Small intestine (tissue), 7 donors: ENCODE measurements at regions not wholly inside any gene's neighbourhood (a gene's known extent, or its start where the extent isn't known, plus 50 kb on each side); places are given as distances from the start of the nearest gene placed in this dataset.
A peak's percentile ranks its signal among the peaks of the same experiment; 100 is the strongest.

Experiments
- DNase-seq, 2 donors: peaks; one replicate each; pipeline versions ENCODE4 v3.0.0 to v3.0.0-alpha.2; 2013
- FAIRE-seq: peaks from 2 replicates; lab custom pipeline; 2012; peaks lifted over from hg19 to GRCh38; lab: Jason Lieb, UNC
- H3K27ac ChIP-seq, 3 donors: one replicate each; pipeline ENCODE4 v1.5.1; 2013; ENCODE audit warnings: low read length in 2 of 3, mild to moderate bottlenecking in 2 of 3, control low read depth in 1 of 3, inconsistent platforms in 1 of 3, low read depth in 1 of 3, moderate library complexity in 1 of 3
- H3K27me3 ChIP-seq, 3 donors: one replicate each; pipeline ENCODE4 v1.6.1; 2013; ENCODE audit warnings: low read length in 3 of 3, inconsistent platforms in 1 of 3; ENCODE audit not compliant: control insufficient read depth in 3 of 3, insufficient read depth in 3 of 3
- H3K36me3 ChIP-seq, 3 donors: one replicate each; pipeline ENCODE4 v1.6.1; 2013; ENCODE audit warnings: low read length in 3 of 3, inconsistent platforms in 1 of 3, low read depth in 1 of 3, mild to moderate bottlenecking in 1 of 3, moderate library complexity in 1 of 3; ENCODE audit not compliant: control insufficient read depth in 3 of 3, insufficient read depth in 2 of 3
- H3K4me1 ChIP-seq, 3 donors: one replicate each; pipeline ENCODE4 v1.6.1; 2013; ENCODE audit warnings: low read length in 2 of 3, inconsistent platforms in 1 of 3, low read depth in 1 of 3, mild to moderate bottlenecking in 1 of 3, moderate library complexity in 1 of 3; ENCODE audit not compliant: control insufficient read depth in 3 of 3, insufficient read depth in 2 of 3
- H3K4me3 ChIP-seq, 3 donors: one replicate each; pipeline ENCODE4 v1.5.1; 2013; ENCODE audit warnings: low read length in 3 of 3, control low read depth in 1 of 3, inconsistent platforms in 1 of 3, low read depth in 1 of 3, mild to moderate bottlenecking in 1 of 3, moderate library complexity in 1 of 3
- H3K9me3 ChIP-seq, 2 donors: one replicate each; pipeline ENCODE4 v1.6.1; 2013; ENCODE audit warnings: low read depth in 1 of 2, low read length in 1 of 2; ENCODE audit not compliant: control insufficient read depth in 2 of 2, insufficient read depth in 1 of 2
- WGBS, 3 donors: extraction: QIAGEN DNeasy Blood & Tissue Kit; methylation state at CpG; one replicate each; pipeline ENCODE4 v1.1.7; 2013; 5-methylcytosine and 5-hydroxymethylcytosine counted together
- donor health status: healthy with polysubstance abuse.
- donor health status: control.
- donor health status: control.
- donor health status: Bipolar disorder and iron deficiency.
- donor health status: healthy.

DNA sequence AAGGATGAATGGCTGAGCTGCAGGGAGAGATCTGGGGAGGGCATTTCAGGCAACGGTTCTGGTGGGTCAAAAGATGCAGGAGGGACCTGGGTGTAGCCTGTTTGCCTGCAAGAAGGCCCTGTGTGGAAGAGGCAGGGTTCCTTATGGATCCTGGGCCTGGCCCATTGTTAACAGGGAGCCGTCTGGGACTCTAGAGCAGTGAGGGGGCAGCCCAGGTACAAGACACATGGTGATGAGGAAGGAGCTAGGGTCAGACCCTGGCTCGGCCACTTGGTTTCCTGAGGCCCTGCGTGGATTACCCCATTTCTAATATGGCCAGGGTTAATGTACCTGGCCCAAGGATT lies 124.9 kb downstream of the GLI2 start:
- Histone ChIP-seq H3K9me3 (no peaks in the 10 kb centered on the region), H3K36me3 (no peaks in the 10 kb centered on the region), H3K27me3 (peaks cover 0 to 12% (median 0%) of the 10 kb centered on the region in 3 donors), H3K4me3 (no peak overlapping the region), H3K4me1 (no peaks in the 10 kb centered on the region), H3K27ac (no peak overlapping the region)
- no peak for FAIRE-seq
- 63 to 77% (median 72%) methylated on average over 4 of the region's 4 CpGs for WGBS, 3 donors
- no peak for DNase-seq

DNA sequence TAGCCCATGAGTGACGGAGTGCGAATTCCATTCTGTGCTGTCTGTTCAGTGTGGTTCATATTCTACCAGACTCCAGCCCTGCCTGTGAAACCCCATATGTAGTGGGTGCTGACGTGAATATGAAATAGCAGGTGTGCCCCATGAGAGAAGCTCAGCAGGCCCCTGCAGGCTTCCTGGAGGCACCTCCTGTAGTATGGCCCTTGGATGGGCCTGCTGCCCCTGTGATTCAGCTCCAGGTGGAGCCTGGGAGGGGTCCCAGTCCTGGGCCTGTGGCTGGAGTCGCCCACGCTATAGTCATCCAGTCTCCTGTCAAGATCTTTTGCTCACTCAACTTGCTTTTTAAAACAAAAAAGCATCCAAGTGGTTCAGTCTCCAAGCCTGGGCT lies 125.5 kb downstream of the GLI2 start:
- H3K9me3 ChIP-seq = no peaks in the 10 kb centered on the region
- no peak for DNase-seq
- no peaks in the 10 kb centered on the region for H3K4me1 ChIP-seq
- no peak overlapping the region for H3K4me3 ChIP-seq
- no peaks in the 10 kb centered on the region for H3K36me3 ChIP-seq
- FAIRE-seq = no peak
- whole genome bisulfite sequencing, 3 donors = 84 to 90% (median 89%) methylated on average over 5 of the region's 5 CpGs
- H3K27ac ChIP-seq = no peak overlapping the region
- H3K27me3 ChIP-seq = peaks cover 0 to 18% (median 0%) of the 10 kb centered on the region in 3 donors

DNA sequence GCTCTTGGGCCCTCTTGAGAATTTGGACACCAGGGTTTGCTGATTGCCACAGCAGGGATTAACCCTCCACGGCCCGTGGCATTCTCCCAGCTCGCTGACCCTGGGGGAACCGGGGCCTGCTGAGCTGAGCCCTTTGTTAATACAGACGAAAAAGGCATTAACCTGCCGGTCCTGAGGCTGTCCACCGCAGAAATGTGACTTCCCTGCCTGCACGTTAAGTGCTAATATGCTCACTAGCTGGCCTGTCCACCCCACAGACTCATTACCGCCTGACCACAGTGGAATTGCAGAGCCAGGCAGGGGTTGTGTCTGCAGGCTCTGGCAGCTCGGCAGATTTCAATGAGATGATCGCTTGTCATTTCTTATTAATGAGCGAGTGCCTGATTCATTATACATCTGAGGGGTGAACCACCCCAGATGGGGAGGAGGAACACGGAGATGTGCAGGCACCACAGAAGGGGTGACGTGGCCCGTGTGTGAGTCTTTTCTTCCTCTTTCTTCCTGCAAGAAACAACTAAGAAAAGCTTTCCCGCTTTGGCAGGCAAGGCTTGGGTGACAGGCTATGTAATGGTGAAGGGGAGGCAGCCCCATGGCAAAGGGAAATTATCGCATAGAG lies 126.0 kb downstream of the GLI2 start:
- 71 to 85% (median 80%) methylated on average over 17 of the region's 17 CpGs for WGBS, 3 donors
- no peak overlapping the region for H3K27ac ChIP-seq

DNA sequence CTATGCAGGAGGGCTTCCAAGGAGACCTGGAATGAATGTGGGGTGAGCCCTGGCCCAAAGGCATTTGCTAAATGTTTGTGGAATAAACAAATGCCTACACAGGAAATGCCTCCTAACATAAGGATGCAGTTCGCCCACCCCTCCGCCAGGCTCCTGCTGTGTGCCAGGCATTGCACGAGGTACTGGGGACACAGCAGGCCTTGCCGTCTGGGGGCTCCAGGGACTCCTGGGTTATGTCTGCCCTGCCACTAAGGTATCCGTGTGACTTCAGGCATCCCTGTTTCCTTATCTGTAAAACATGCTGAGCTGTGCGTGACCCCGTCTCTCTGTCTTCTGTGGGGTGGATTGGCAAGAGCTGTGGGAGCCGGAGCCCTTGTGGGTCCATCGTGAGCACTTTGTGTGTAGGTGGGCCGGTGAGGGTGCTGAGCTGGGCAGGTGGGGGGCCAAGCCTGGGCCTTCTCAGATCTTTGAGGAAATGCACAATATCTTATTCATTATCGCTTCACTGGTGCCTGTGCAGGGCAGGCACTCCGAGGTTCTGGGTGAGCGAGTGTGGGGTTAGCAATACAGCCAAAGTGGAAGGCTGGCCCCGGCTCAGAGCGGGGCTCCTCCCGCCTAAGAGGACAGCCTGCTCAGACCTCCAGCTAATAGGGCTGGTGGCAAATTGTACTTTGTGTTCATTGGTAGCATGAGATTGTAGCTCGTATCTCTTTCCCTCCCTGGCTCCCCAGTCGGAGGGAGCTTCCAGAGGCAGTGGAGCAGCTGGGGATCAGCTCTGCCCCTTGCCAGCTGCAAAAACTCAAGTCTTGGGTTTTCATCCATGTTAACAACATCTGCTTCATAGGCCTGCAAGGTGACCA lies 126.8 kb downstream of the GLI2 start:
- H3K27ac ChIP-seq = no peak overlapping the region
- no peaks in the 10 kb centered on the region for H3K9me3 ChIP-seq
- no peak for FAIRE-seq
- no peaks in the 10 kb centered on the region for H3K36me3 ChIP-seq
- H3K27me3 ChIP-seq = peaks cover 0 to 30% (median 2%) of the 10 kb centered on the region in 3 donors
- 75 to 81% (median 78%) methylated on average over 18 of the region's 18 CpGs for WGBS, 3 donors
- no peak for DNase-seq
- no peak overlapping the region for H3K4me3 ChIP-seq
- H3K4me1 ChIP-seq = peaks cover 0 to 7% (median 0%) of the 10 kb centered on the region in 3 donors

More for the DNA sequence above, 126.0 kb downstream of the GLI2 start:
- H3K36me3 ChIP-seq = no peaks in the 10 kb centered on the region
- H3K9me3 ChIP-seq = no peaks in the 10 kb centered on the region
- no peak for DNase-seq
- no peak overlapping the region for H3K4me3 ChIP-seq
- FAIRE-seq = no peak
- peaks cover 0 to 22% (median 2%) of the 10 kb centered on the region in 3 donors for H3K27me3 ChIP-seq
- peaks cover 0 to 1% (median 0%) of the 10 kb centered on the region in 3 donors for H3K4me1 ChIP-seq

DNA sequence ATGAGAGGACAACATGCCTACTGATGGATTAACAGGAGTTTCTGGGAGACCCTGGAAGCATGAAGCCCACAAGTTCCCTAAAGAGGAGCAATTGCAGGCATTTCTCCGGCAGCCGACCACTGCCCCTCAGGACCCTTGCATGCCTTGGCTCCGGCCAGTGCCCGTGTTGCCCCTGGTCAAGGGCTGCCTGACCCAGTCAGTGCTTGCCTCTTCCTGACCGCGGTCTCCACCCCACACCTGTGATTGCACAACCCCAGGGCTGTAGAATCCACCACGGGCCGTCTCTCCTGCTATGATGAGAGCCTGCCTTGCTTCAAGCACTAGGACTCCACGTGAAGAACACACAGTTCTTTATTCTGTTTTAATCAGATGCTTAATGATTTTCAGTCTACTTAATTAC lies 127.5 kb downstream of the GLI2 start:
- FAIRE-seq (no peak), DNase-seq (no peak)
- H3K36me3 ChIP-seq = no peaks in the 10 kb centered on the region
- 76 to 86% (median 79%) methylated on average over 9 of the region's 9 CpGs for WGBS, 3 donors
- no peaks in the 10 kb centered on the region for H3K9me3 ChIP-seq
- no peak overlapping the region for H3K27ac ChIP-seq
- H3K4me3 ChIP-seq = no peak overlapping the region
- H3K27me3 ChIP-seq = peaks cover 0 to 37% (median 2%) of the 10 kb centered on the region in 3 donors
- peaks cover 0 to 7% (median 0%) of the 10 kb centered on the region in 3 donors for H3K4me1 ChIP-seq

DNA sequence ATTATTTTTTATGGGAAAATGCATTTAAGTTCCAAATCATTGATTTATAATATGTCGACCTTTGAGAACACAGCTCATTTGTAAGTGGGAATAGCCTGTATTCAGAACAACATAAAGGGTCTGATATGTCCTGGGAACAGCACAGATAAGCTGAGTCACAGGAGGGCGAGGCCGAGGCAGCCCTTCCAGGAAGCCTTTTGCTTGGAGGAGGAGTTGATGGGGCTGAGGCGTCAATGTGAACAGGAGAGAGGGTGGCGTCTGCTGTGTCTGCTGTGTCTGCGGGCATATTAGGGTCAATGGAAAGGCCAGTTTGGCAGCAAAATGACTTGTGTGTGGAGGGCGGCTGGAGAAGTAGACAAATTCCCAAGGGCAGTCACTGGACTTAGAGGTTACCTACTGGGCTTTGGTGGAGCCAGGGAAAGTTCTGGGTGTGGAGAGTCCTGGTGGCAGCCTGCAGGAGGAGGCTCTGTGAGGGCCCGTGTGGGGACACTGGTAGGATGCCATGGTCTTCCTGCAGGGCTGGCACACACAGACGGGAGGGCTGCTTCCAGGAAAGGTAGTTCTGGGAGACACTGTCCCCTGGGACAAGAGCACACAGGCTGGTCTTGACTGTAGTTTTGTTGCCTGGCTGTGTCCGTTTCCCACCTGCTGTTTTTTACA lies 128.1 kb downstream of the GLI2 start:
- WGBS, 3 donors = 26 to 63% (median 40%) methylated on average over 10 of the region's 10 CpGs
- Histone ChIP-seq H3K4me1 (peaks cover 0 to 7% (median 0%) of the 10 kb centered on the region in 3 donors), H3K9me3 (no peaks in the 10 kb centered on the region), H3K4me3 (no peak overlapping the region), H3K27ac (no peak overlapping the region), H3K27me3 (peaks cover 0 to 42% (median 5%) of the 10 kb centered on the region in 3 donors), H3K36me3 (no peaks in the 10 kb centered on the region)
- no peak for FAIRE-seq
- DNase-seq = peak in 1 of 2 donors; percentile 24

DNA sequence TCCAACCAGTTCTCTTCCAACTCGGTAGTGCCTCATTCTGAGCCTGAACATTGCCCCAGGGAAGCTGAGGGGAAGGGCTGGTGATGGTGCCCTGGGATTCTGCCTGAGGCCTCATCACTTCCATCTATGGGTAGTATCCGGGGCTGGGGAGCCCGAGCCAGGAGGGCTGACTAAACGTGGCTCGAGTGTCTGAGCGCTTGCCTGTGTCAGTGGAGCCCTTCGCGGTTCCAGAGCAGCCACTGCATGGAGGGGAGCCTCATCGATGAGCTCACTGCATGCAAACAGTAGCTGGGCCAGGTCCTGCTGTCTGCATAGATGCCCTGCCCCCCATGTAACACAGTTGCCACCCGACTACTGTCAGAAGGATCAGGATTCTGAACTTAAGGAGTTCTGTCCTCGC lies 129.3 kb downstream of the GLI2 start:
- Histone ChIP-seq H3K9me3 (no peaks in the 10 kb centered on the region), H3K27ac (no peak overlapping the region), H3K4me3 (no peak overlapping the region), H3K27me3 (peaks cover 0 to 51% (median 9%) of the 10 kb centered on the region in 3 donors), H3K36me3 (no peaks in the 10 kb centered on the region), H3K4me1 (peaks cover 0 to 7% (median 0%) of the 10 kb centered on the region in 3 donors)
- DNase-seq = no peak
- no peak for FAIRE-seq
- 66 to 71% (median 69%) methylated on average over 11 of the region's 11 CpGs for WGBS, 3 donors

DNA sequence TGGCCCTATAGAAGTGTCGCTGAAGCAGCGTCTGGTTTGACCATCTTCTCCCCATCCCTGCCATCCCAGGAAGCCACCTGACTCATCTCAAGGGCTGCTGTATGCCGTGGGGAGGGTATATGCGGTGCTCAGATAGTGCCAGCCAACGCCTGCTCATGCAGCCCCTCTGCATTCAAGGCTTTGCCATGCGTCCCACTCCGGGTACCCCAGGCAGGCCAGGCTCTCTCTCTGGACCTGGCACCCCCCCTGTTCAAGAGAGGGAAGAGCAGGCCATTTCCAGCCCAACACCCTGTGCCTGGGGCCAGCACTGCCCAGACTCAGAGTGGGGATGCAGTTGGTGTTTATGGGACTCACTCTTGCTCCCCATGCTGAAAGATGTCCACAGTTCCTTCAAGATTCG lies 130.0 kb downstream of the GLI2 start:
- H3K27me3 ChIP-seq = peaks cover 0 to 51% (median 9%) of the 10 kb centered on the region in 3 donors
- peaks cover 0 to 7% (median 0%) of the 10 kb centered on the region in 3 donors for H3K4me1 ChIP-seq
- no peak overlapping the region for H3K4me3 ChIP-seq
- 86 to 91% (median 86%) methylated on average over 8 of the region's 8 CpGs for WGBS, 3 donors
- H3K9me3 ChIP-seq = no peaks in the 10 kb centered on the region
- FAIRE-seq (no peak), DNase-seq (no peak)
- H3K27ac ChIP-seq = no peak overlapping the region
- H3K36me3 ChIP-seq = no peaks in the 10 kb centered on the region
